Activated CD8-positive, alpha-beta memory T cell treated with anti-CD3 and anti-CD28 coated beads, Interleukin-2, amount 50 U/mL, for 4 hours (primary cell): ENCODE measurements at regions not wholly inside any gene's neighbourhood (a gene's known extent, or its start where the extent isn't known, plus 50 kb on each side); places are given as distances from the start of the nearest gene placed in this dataset.

ENCODE experiments used
- DNase-seq: peaks from one replicate; pipeline ENCODE4 v3.0.0-alpha.2; 2020

- DNase-seq, result no peak
These were observed 247.9 kb downstream of the PTEN start for GRCh38 chr10:88111294-88111693.

- no peak for DNase-seq
These were observed 249.8 kb downstream of the PTEN start for GRCh38 chr10:88113232-88113631.

GRCh38 chr10:88113657-88114272, 250.3 kb downstream of the PTEN start:
- no peak for DNase-seq

GRCh38 chr10:88114368-88114767, 250.9 kb downstream of the PTEN start:
- DNase-seq, result no peak

- DNase-seq, result no peak
These were observed 252.0 kb downstream of the PTEN start for GRCh38 chr10:88115407-88115806.

GRCh38 chr10:88115968-88116367, 252.5 kb downstream of the PTEN start:
- DNase-seq, result no peak

GRCh38 chr10:88116481-88116880, 253.1 kb downstream of the PTEN start:
- DNase-seq, result no peak

- peak; percentile 54 for DNase-seq
These were observed 253.7 kb downstream of the PTEN start for GRCh38 chr10:88116971-88117626.

- no peak for DNase-seq
These were observed 254.6 kb downstream of the PTEN start for GRCh38 chr10:88117869-88118632.

GRCh38 chr10:88118729-88119128, 255.3 kb downstream of the PTEN start:
- DNase-seq, result no peak

GRCh38 chr10:88119160-88119559, 255.7 kb downstream of the PTEN start:
- DNase-seq, result no peak

- DNase-seq, result no peak
These were observed 256.6 kb downstream of the PTEN start for GRCh38 chr10:88120075-88120474.

GRCh38 chr10:88120599-88121333, 257.3 kb downstream of the PTEN start:
- DNase-seq, result no peak

GRCh38 chr10:88121361-88121760, 257.9 kb downstream of the PTEN start:
- DNase-seq, result no peak

- DNase-seq, result no peak
These were observed 258.7 kb downstream of the PTEN start for GRCh38 chr10:88122145-88122544.

- no peak for DNase-seq
These were observed 259.2 kb downstream of the PTEN start for GRCh38 chr10:88122576-88122975.

- no peak for DNase-seq
These were observed 262.3 kb downstream of the PTEN start for GRCh38 chr10:88125766-88126165.

GRCh38 chr10:88126699-88127098, 263.3 kb downstream of the PTEN start:
- DNase-seq, result no peak

GRCh38 chr10:88127269-88127668, 263.8 kb downstream of the PTEN start:
- DNase-seq, result no peak

GRCh38 chr10:88127766-88128165, 264.3 kb downstream of the PTEN start:
- no peak for DNase-seq

- no peak for DNase-seq
These were observed 265.6 kb downstream of the PTEN start for GRCh38 chr10:88129013-88129412.

GRCh38 chr10:88130912-88131311, 267.5 kb downstream of the PTEN start:
- no peak for DNase-seq

GRCh38 chr10:88131511-88132139, 268.2 kb downstream of the PTEN start:
- no peak for DNase-seq
